Transverse colon (tissue), 3 donors: ENCODE measurements at regions not wholly inside any gene's neighbourhood (a gene's known extent, or its start where the extent isn't known, plus 50 kb on each side); places are given as distances from the start of the nearest gene placed in this dataset.
"Not testable (repeated sequence)": the region's sequence is repeated elsewhere in the genome, so short reads cannot be mapped to it uniquely, and the experiment has no call there.

Experiments
- CTCF ChIP-seq, 5 experiments: fragments of 200-600 bp in 3 of 5; fragments of 450-650 bp in 2 of 5; sonication (generic) in 3 of 5; IDR thresholded peaks; 1 replicate in 2 of 5; 2 replicates in 3 of 5; pipeline ENCODE4 v1.5.1; 2016 to 2017; ENCODE audit warnings: antibody characterized with exemption in 5 of 5, inconsistent platforms in 3 of 5, mild to moderate bottlenecking in 2 of 5, moderate library complexity in 1 of 5
- EP300 ChIP-seq: sonication (generic); formaldehyde crosslinking; IDR thresholded peaks from one replicate; pipeline ENCODE4 v1.6.1; 2017; ENCODE audit warnings: antibody characterized with exemption, low read depth
- POLR2A ChIP-seq: fragments of 450-650 bp; IDR thresholded peaks from one replicate; pipeline ENCODE4 v1.6.1; 2016; ENCODE audit warnings: antibody characterized with exemption, mild to moderate bottlenecking, moderate library complexity

GRCh38 chr21:5149222-5149621 lies 5372.2 kb upstream of the TPTE start:
- TF ChIP-seq CTCF (IDR thresholded peaks at IDR 0.05); EP300; POLR2A: not testable (repeated sequence)
